CD14-positive monocyte (primary cell): ENCODE measurements at regions not wholly inside any gene's neighbourhood (a gene's known extent, or its start where the extent isn't known, plus 50 kb on each side); places are given as distances from the start of the nearest gene placed in this dataset.

Experiments
- DNase-seq, 3 donors: peaks; one replicate each; pipeline ENCODE4 v3.0.0-alpha.2; 2011 to 2022
- H2AFZ ChIP-seq: 2 replicates; pipeline ENCODE4 v1.6.0; 2012; ENCODE audit warnings: mild to moderate bottlenecking, low read depth, low read length, inconsistent platforms; ENCODE audit not compliant: insufficient read depth, poor library complexity, severe bottlenecking
- H3K27ac ChIP-seq, 2 donors: 1 replicate in 1 of 2; 2 replicates in 1 of 2; pipeline ENCODE4 v1.5.1; 2012 to 2013; ENCODE audit warnings: low read length in 2 of 2, control low read depth in 1 of 2, inconsistent platforms in 1 of 2, low read depth in 1 of 2, mild to moderate bottlenecking in 1 of 2
- H3K27me3 ChIP-seq, 2 donors: one replicate each; pipeline versions ENCODE4 v1.6.0 to v1.6.1; 2011 to 2013; ENCODE audit warnings: low read length in 2 of 2; ENCODE audit not compliant: control insufficient read depth in 2 of 2, insufficient read depth in 2 of 2
- H3K36me3 ChIP-seq, 2 donors: replicated peaks in 1 of 2; 1 replicate in 1 of 2; 2 replicates in 1 of 2; pipeline versions ENCODE4 v1.5.1 to v1.6.1; 2012 to 2013; ENCODE audit warnings: low read length in 2 of 2, control low read depth in 1 of 2, inconsistent platforms in 1 of 2, mild to moderate bottlenecking in 1 of 2; ENCODE audit not compliant: insufficient read depth in 2 of 2, control insufficient read depth in 1 of 2
- H3K4me1 ChIP-seq, 2 donors: 1 replicate in 1 of 2; 2 replicates in 1 of 2; pipeline versions ENCODE4 v1.5.1 to v1.6.1; 2012 to 2013; ENCODE audit warnings: low read length in 2 of 2, control low read depth in 1 of 2, inconsistent platforms in 1 of 2, mild to moderate bottlenecking in 1 of 2, moderate library complexity in 1 of 2; ENCODE audit not compliant: insufficient read depth in 2 of 2, control insufficient read depth in 1 of 2
- H3K4me2 ChIP-seq: replicated peaks from 2 replicates; pipeline ENCODE3; 2012; ENCODE audit warnings: low read length, moderate library complexity, mild to moderate bottlenecking; ENCODE audit not compliant: poor library complexity, severe bottlenecking; ENCODE audit errors: extremely low read depth
- H3K4me3 ChIP-seq, 3 experiments: fragments of 200-600 bp in 1 of 3; sonication (generic) in 1 of 3; replicated peaks in 1 of 3; 1 replicate in 2 of 3; 2 replicates in 1 of 3; pipeline ENCODE4 v1.5.1; 2011 to 2013; ENCODE audit warnings: low read length in 3 of 3, mild to moderate bottlenecking in 3 of 3, control low read depth in 2 of 3, low read depth in 2 of 3, inconsistent platforms in 1 of 3, moderate library complexity in 1 of 3
- H3K79me2 ChIP-seq: 2 replicates; pipeline ENCODE4 v1.6.0; 2012; ENCODE audit warnings: mild to moderate bottlenecking, control low read depth, inconsistent platforms, low read length, moderate library complexity; ENCODE audit not compliant: insufficient read depth
- H3K9ac ChIP-seq: 2 replicates; pipeline ENCODE4 v1.6.0; 2017; ENCODE audit warnings: low read length, mild to moderate bottlenecking; ENCODE audit not compliant: insufficient read depth, poor library complexity, severe bottlenecking
- H3K9me3 ChIP-seq, 2 donors: replicated peaks in 1 of 2; 1 replicate in 1 of 2; 2 replicates in 1 of 2; pipeline versions ENCODE4 v1.5.1 to v1.6.1; 2012 to 2013; ENCODE audit warnings: low read length in 2 of 2, control low read depth in 1 of 2; ENCODE audit not compliant: control insufficient read depth in 1 of 2, insufficient read depth in 1 of 2
- H4K20me1 ChIP-seq: 2 replicates; pipeline ENCODE4 v1.6.0; 2012; ENCODE audit warnings: mild to moderate bottlenecking, low read length, control low read depth, moderate library complexity; ENCODE audit not compliant: insufficient read depth
- H3K27ac Mint-ChIP-seq, 7 donors: one replicate each; pipeline ENCODE4 v1.8.0; 2020; ENCODE audit warnings: mild to moderate bottlenecking in 7 of 7, mixed read lengths in 7 of 7, moderate library complexity in 6 of 7, inconsistent platforms in 2 of 7
- H3K27me3 Mint-ChIP-seq, 3 donors: one replicate each; pipeline ENCODE4 v1.8.0; 2021 to 2022; ENCODE audit warnings: low read depth in 3 of 3, mild to moderate bottlenecking in 3 of 3, mixed read lengths in 3 of 3, moderate library complexity in 3 of 3, inconsistent platforms in 1 of 3
- H3K36me3 Mint-ChIP-seq, 2 donors: one replicate each; pipeline ENCODE4 v1.8.0; 2020; ENCODE audit warnings: mixed read lengths in 2 of 2, inconsistent platforms in 1 of 2, mild to moderate bottlenecking in 1 of 2
- H3K4me1 Mint-ChIP-seq: one replicate; pipeline ENCODE4 v1.8.0; 2020; ENCODE audit warnings: mild to moderate bottlenecking, mixed read lengths
- H3K4me3 Mint-ChIP-seq, 2 donors: one replicate each; pipeline ENCODE4 v1.8.0; 2020; ENCODE audit warnings: mild to moderate bottlenecking in 2 of 2, mixed read lengths in 2 of 2, moderate library complexity in 1 of 2
- H3K9me3 Mint-ChIP-seq, 7 donors: one replicate each; pipeline ENCODE4 v1.8.0; 2020 to 2022; ENCODE audit warnings: mixed read lengths in 7 of 7, mild to moderate bottlenecking in 6 of 7, moderate library complexity in 6 of 7, inconsistent platforms in 2 of 7
- WGBS: methylation state at CpG from one replicate; pipeline ENCODE4 v1.1.5; 2013; ENCODE audit warnings: missing lambda C conversion rate; ENCODE audit not compliant: insufficient coverage; 5-methylcytosine and 5-hydroxymethylcytosine counted together
- intact Hi-C, 2 donors: fragments of 100-400 bp; cut with micrococcal nuclease; formaldehyde crosslinking; loops; one replicate each; pipeline versions ENCODE4 v1.15.0 to v1.15.1; 2023
- TF ChIP-seq, protein P1 (sequence below): fragments of 200-600 bp; IDR thresholded peaks from one replicate; pipeline ENCODE4 v1.8.0; 2022; ENCODE audit warnings: antibody characterized with exemption, mild to moderate bottlenecking

DNA sequence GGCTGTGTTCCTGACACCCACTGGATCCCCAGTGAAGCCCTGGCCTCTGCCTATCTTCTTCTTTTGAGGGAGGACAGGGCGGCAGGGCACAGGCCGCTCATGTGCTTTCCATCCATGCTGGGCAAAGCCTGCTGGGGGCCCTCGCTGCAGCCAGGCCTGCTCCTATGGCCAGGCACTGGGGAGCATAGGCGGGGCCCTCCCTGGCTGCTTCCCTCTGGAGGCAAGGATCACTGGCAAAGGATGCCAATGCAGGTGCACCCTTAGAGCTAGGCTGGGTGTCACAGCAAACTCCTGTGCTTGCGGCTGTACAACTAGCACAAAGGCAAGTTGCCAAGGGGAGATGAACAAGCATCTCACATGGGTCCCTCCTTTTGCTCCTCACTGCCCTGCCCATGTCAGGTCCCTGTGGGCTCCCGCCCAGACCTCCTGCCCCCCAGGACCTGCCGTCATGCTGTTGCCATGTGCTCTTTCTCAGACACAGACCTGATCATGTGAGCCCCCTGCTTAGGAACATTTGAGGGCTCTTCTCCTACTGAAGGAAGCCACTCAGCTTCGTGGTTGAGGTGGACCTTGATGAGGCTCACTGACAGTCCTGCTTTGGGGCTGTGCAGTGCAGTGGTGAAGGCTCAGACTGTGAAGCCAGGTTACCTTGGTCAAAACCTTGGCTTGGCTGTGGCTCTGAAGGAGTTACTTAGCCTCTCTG is 393.6 kb downstream of the PTPRU start:
- Mint-ChIP-seq H3K36me3 (no peaks in the 10 kb centered on the region), H3K27ac (no peak overlapping the region)
- no peaks in the 10 kb centered on the region for H3K36me3 ChIP-seq

GRCh38 chr1:29629401-29629800 is 393.1 kb downstream of the PTPRU start:
- no peaks in the 10 kb centered on the region for H3K27me3 ChIP-seq
- no peak overlapping the region for H3K27ac ChIP-seq
- H3K79me2 ChIP-seq = no peaks in the 10 kb centered on the region
- no peak overlapping the region for H3K4me2 ChIP-seq
- TF ChIP-seq, protein P1, sequence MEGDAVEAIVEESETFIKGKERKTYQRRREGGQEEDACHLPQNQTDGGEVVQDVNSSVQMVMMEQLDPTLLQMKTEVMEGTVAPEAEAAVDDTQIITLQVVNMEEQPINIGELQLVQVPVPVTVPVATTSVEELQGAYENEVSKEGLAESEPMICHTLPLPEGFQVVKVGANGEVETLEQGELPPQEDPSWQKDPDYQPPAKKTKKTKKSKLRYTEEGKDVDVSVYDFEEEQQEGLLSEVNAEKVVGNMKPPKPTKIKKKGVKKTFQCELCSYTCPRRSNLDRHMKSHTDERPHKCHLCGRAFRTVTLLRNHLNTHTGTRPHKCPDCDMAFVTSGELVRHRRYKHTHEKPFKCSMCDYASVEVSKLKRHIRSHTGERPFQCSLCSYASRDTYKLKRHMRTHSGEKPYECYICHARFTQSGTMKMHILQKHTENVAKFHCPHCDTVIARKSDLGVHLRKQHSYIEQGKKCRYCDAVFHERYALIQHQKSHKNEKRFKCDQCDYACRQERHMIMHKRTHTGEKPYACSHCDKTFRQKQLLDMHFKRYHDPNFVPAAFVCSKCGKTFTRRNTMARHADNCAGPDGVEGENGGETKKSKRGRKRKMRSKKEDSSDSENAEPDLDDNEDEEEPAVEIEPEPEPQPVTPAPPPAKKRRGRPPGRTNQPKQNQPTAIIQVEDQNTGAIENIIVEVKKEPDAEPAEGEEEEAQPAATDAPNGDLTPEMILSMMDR = no peak
- intact Hi-C loops = no loop called here
- peaks cover 3 to 9% (median 5%) of the 10 kb centered on the region in 3 donors for H3K27me3 Mint-ChIP-seq
- no peak overlapping the region for H3K4me3 Mint-ChIP-seq
- peaks cover 0 to 7% of the 10 kb centered on the region in 2 donors for H3K9me3 ChIP-seq
- H3K36me3 Mint-ChIP-seq = no peaks in the 10 kb centered on the region
- H3K4me3 ChIP-seq = no peak overlapping the region
- no peaks in the 10 kb centered on the region for H4K20me1 ChIP-seq
- no peak overlapping the region for H3K27ac Mint-ChIP-seq
- H3K4me1 Mint-ChIP-seq = no peaks in the 10 kb centered on the region
- H3K36me3 ChIP-seq = no peaks in the 10 kb centered on the region
- H3K9me3 Mint-ChIP-seq = peaks cover 2 to 15% (median 8%) of the 10 kb centered on the region in 7 donors
- no peak overlapping the region for H3K9ac ChIP-seq
- H3K4me1 ChIP-seq = no peaks in the 10 kb centered on the region
- 83% methylated on average over 1 of the region's 4 CpGs for WGBS
- H2AFZ ChIP-seq = no peak overlapping the region
- no peak for DNase-seq

More for the DNA sequence above, 393.6 kb downstream of the PTPRU start:
- TF ChIP-seq, protein P1 = no peak
- Mint-ChIP-seq H3K4me1 (no peaks in the 10 kb centered on the region), H3K4me3 (no peak overlapping the region), H3K9me3 (peaks cover 2 to 15% (median 8%) of the 10 kb centered on the region in 7 donors), H3K27me3 (peaks cover 3 to 9% (median 5%) of the 10 kb centered on the region in 3 donors)
- H4K20me1 ChIP-seq = no peaks in the 10 kb centered on the region
- H3K9me3 ChIP-seq = peaks cover 0 to 7% of the 10 kb centered on the region in 2 donors
- H3K9ac ChIP-seq = no peak overlapping the region
- no peak for DNase-seq
- no peaks in the 10 kb centered on the region for H3K79me2 ChIP-seq
- no peaks in the 10 kb centered on the region for H3K4me1 ChIP-seq
- 90% methylated on average over 8 of the region's 8 CpGs for WGBS
- no peak overlapping the region for H3K4me2 ChIP-seq
- no peak overlapping the region for H3K4me3 ChIP-seq
- H3K27ac ChIP-seq = no peak overlapping the region
- intact Hi-C loops = no loop called here
- H2AFZ ChIP-seq = no peak overlapping the region
- no peaks in the 10 kb centered on the region for H3K27me3 ChIP-seq
